ENCODE measurements at regions not wholly inside any gene's neighbourhood (a gene's known extent, or its start where the extent isn't known, plus 50 kb on each side); places are given as distances from the start of the nearest gene placed in this dataset.

DNA sequence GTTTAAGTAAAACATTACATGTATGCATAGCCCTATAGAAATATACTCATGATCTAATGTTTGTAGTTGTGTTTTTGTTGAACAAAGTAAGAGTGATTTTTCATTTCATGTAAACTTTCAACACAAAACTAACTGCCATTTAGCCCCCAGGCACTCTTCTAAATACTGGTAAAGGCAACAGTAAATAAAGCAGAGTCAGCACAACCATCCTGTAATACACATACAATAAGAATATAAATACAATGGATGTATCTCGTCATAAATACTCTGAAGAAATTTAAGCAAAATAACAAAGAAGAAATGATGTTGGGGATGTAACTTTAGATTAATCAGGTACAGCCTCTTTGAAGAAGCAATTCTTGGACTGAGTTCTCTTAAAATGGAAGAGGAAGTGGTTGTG lies 821.2 kb downstream of the ARAP2 start:
- Histone ChIP-seq H3K4me1 (ENCODE audit: insufficient read depth, low read length) (no peaks in the 10 kb centered on the region), H3K27me3 (ENCODE audit: control insufficient read depth in 1 of 2, insufficient read depth in 2 of 2, low read length in 2 of 2) (no peaks in the 10 kb centered on the region), H3K27ac (ENCODE audit: low read depth in 1 of 2, low read length in 2 of 2) (no peak overlapping the region), H3K9me3 (ENCODE audit: control insufficient read depth in 1 of 2, insufficient read depth in 1 of 2, low read length in 2 of 2) (no peaks in the 10 kb centered on the region), H3K4me3 (ENCODE audit: low read length) (no peak overlapping the region), H3K36me3 (ENCODE audit: insufficient read depth, low read length) (no peaks in the 10 kb centered on the region)
- Mint-ChIP-seq H3K27ac (no peak overlapping the region), H3K4me3 (no peak overlapping the region), H3K9me3 (peaks cover 9% of the 10 kb centered on the region), H3K27me3 (no peaks in the 10 kb centered on the region), H3K4me1 (ENCODE audit: low read depth) (no peaks in the 10 kb centered on the region), H3K36me3 (ENCODE audit: low read depth) (no peaks in the 10 kb centered on the region)
- ATAC-seq (ENCODE audit: poor library complexity) (no peak), DNase-seq (no peak)
- intact Hi-C loops (cut with DNase I, micrococcal nuclease) = no loop called here
- CTCF ChIA-PET = interaction anchor here (0.7 kb wide), 1 partner anchor 1024 kb away, joined by 3 read pairs; no protein-coding TSS in a partner anchor
- TF ChIP-seq, protein P1, sequence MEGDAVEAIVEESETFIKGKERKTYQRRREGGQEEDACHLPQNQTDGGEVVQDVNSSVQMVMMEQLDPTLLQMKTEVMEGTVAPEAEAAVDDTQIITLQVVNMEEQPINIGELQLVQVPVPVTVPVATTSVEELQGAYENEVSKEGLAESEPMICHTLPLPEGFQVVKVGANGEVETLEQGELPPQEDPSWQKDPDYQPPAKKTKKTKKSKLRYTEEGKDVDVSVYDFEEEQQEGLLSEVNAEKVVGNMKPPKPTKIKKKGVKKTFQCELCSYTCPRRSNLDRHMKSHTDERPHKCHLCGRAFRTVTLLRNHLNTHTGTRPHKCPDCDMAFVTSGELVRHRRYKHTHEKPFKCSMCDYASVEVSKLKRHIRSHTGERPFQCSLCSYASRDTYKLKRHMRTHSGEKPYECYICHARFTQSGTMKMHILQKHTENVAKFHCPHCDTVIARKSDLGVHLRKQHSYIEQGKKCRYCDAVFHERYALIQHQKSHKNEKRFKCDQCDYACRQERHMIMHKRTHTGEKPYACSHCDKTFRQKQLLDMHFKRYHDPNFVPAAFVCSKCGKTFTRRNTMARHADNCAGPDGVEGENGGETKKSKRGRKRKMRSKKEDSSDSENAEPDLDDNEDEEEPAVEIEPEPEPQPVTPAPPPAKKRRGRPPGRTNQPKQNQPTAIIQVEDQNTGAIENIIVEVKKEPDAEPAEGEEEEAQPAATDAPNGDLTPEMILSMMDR (IDR thresholded peaks at IDR 0.05) = no peak
- POLR2A ChIA-PET = no interaction called here

DNA sequence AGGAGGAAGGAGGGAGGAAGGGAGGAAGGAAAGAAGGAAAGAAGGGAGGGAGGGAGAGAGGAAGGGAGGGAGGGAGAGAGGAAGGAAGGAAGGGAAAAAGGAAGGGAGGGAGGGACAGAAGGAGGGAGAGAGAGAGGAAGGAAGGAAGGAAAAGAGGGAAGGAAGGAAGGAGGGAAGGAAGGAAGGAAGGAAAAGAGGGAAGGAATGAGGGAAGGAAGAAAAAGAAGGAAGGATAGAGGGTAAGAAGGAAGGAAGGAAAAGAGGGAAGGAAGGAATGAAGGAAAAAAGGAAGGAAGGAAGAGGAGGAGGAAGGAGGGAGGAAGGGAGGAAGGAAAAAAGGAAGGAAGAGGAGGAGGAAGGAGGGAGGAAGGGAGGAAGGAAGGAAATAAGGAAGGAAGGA lies 796.8 kb downstream of the ARAP2 start:
- Mint-ChIP-seq H3K4me1 (ENCODE audit: low read depth) (no peaks in the 10 kb centered on the region), H3K27me3 (no peaks in the 10 kb centered on the region), H3K9me3 (peaks cover 16% of the 10 kb centered on the region), H3K36me3 (ENCODE audit: low read depth) (no peaks in the 10 kb centered on the region), H3K27ac (no peak overlapping the region), H3K4me3 (no peak overlapping the region)
- no peaks in the 10 kb centered on the region for H3K4me1 ChIP-seq (ENCODE audit: insufficient read depth, low read length)
- intact Hi-C loops (cut with DNase I, micrococcal nuclease) = no loop called here
- no peak for ATAC-seq (ENCODE audit: poor library complexity)
- ChIA-PET CTCF (no interaction called here), POLR2A (no interaction called here)
- no peak for DNase-seq
- TF ChIP-seq, protein P1 (IDR thresholded peaks at IDR 0.05) = no peak
- H3K27me3 ChIP-seq (ENCODE audit: control insufficient read depth in 1 of 2, insufficient read depth in 2 of 2, low read length in 2 of 2) = no peaks in the 10 kb centered on the region
- H3K27ac ChIP-seq (ENCODE audit: low read depth in 1 of 2, low read length in 2 of 2) = no peak overlapping the region
- no peaks in the 10 kb centered on the region for H3K36me3 ChIP-seq (ENCODE audit: insufficient read depth, low read length)
- H3K4me3 ChIP-seq (ENCODE audit: low read length) = no peak overlapping the region
- peaks cover 0 to 4% of the 10 kb centered on the region in 2 experiments for H3K9me3 ChIP-seq (ENCODE audit: control insufficient read depth in 1 of 2, insufficient read depth in 1 of 2, low read length in 2 of 2)

DNA sequence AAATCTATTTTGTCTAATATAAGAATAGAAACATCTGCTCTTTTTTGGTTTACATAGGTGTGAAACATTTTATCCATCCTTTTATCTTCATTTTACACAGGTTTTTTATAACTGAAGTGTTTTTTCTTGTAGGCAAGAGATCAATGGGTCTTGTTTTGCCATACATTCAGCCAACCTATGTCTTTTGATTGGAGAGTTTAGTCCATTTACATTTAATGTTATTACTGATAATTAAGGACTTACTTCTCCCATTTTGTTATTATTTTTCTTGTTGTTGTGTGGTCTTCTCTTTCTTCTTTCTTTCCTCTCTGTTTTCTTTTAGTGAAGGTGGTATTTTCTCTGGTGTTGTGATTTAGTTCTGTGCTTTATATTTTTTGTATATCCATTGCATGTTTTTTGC lies 785.3 kb downstream of the ARAP2 start:
- Mint-ChIP-seq H3K9me3 (peaks cover 13% of the 10 kb centered on the region), H3K27ac (no peak overlapping the region), H3K4me1 (ENCODE audit: low read depth) (no peaks in the 10 kb centered on the region), H3K36me3 (ENCODE audit: low read depth) (no peaks in the 10 kb centered on the region), H3K27me3 (no peaks in the 10 kb centered on the region), H3K4me3 (no peak overlapping the region)
- DNase-seq = no peak
- Histone ChIP-seq H3K9me3 (ENCODE audit: control insufficient read depth in 1 of 2, insufficient read depth in 1 of 2, low read length in 2 of 2) (peaks cover 0 to 8% of the 10 kb centered on the region in 2 experiments), H3K27me3 (ENCODE audit: control insufficient read depth in 1 of 2, insufficient read depth in 2 of 2, low read length in 2 of 2) (no peaks in the 10 kb centered on the region), H3K4me3 (ENCODE audit: low read length) (no peak overlapping the region), H3K27ac (ENCODE audit: low read depth in 1 of 2, low read length in 2 of 2) (no peak overlapping the region), H3K36me3 (ENCODE audit: insufficient read depth, low read length) (no peaks in the 10 kb centered on the region), H3K4me1 (ENCODE audit: insufficient read depth, low read length) (no peaks in the 10 kb centered on the region)
- ChIA-PET POLR2A (no interaction called here), CTCF (no interaction called here)
- TF ChIP-seq, protein P1 (IDR thresholded peaks at IDR 0.05) = no peak
- intact Hi-C loops (cut with DNase I, micrococcal nuclease) = no loop called here
- no peak for ATAC-seq (ENCODE audit: poor library complexity)
